NT2/D1 (cell line): ENCODE measurements at regions not wholly inside any gene's neighbourhood (a gene's known extent, or its start where the extent isn't known, plus 50 kb on each side); places are given as distances from the start of the nearest gene placed in this dataset.

Source experiments
- DNase-seq: peaks from one replicate; pipeline ENCODE4 v3.0.0-alpha.2; 2011; ENCODE audit warnings: low read depth, low spot score
- H3K27me3 ChIP-seq: 2 replicates; pipeline ENCODE4 v1.6.0; 2011; ENCODE audit warnings: mild to moderate bottlenecking; ENCODE audit not compliant: insufficient read length, insufficient read depth
- H3K36me3 ChIP-seq: 2 replicates; pipeline ENCODE4 v1.6.1; 2011; ENCODE audit warnings: mild to moderate bottlenecking, low read length, mixed read lengths; ENCODE audit not compliant: insufficient read depth, insufficient read length
- H3K4me1 ChIP-seq: 2 replicates; pipeline ENCODE4 v1.5.1; 2011; ENCODE audit not compliant: insufficient read depth, insufficient read length
- H3K4me3 ChIP-seq: 2 replicates; pipeline ENCODE4 v1.5.1; 2011; ENCODE audit warnings: low read depth; ENCODE audit not compliant: insufficient read length
- H3K9ac ChIP-seq: 2 replicates; pipeline ENCODE4 v1.6.0; 2011; ENCODE audit warnings: low read depth; ENCODE audit not compliant: insufficient read length
- H3K9me3 ChIP-seq: 2 replicates; pipeline ENCODE4 v1.5.1; 2011; ENCODE audit warnings: mild to moderate bottlenecking, low read length; ENCODE audit not compliant: insufficient read depth
- SUZ12 ChIP-seq: IDR thresholded peaks from 2 replicates; pipeline ENCODE4 v1.6.1; 2011; ENCODE audit not compliant: insufficient read length, insufficient read depth; ENCODE audit errors: extremely low read depth
- YY1 ChIP-seq: IDR thresholded peaks from 2 replicates; pipeline ENCODE4 v1.6.1; 2011; ENCODE audit not compliant: insufficient read length, insufficient read depth
- ZNF274 ChIP-seq: IDR thresholded peaks from 2 replicates; pipeline ENCODE4 v1.6.1; 2011; ENCODE audit warnings: mild to moderate bottlenecking, low read depth, low read length

DNA sequence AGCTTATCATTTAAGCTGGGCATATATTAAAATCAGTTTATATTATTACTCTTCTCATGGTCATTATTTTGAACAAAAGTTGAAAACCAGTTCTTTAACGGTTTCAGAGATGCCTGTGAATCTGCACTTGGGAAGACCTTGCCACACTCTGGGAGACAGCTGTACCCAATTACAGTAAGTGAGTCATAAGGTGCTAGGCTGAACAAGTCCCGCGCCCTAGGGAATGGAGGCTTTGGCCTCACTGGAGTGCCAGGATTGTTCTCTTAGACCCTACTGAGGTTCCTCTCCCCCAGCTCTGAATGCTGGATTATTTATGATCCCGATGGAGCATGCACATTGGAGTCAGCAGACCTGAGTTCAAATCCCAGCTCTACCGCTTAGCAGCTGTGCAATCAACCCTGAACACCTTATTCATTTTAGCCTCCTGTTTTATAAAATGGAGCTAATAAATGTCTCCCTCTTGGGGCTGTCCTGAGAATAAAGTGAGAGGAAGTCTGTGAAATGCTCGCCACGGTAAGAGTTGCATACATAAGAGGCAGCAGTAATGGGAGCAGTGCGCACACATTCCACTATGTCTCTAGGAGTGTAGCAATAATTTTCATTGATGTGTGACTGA, 266.2 kb downstream of the FOXD2 start:
- H3K4me1 ChIP-seq, result peaks cover 8% of the 10 kb centered on the region
- no peaks in the 10 kb centered on the region for H3K9me3 ChIP-seq
- no peak overlapping the region for H3K4me3 ChIP-seq
- H3K9ac ChIP-seq, result no peak overlapping the region
- no peaks in the 10 kb centered on the region for H3K36me3 ChIP-seq
- no peak for DNase-seq
- TF ChIP-seq YY1 (no peak), SUZ12 (no peak), ZNF274 (no peak)
- H3K27me3 ChIP-seq, result peaks cover 26% of the 10 kb centered on the region

DNA sequence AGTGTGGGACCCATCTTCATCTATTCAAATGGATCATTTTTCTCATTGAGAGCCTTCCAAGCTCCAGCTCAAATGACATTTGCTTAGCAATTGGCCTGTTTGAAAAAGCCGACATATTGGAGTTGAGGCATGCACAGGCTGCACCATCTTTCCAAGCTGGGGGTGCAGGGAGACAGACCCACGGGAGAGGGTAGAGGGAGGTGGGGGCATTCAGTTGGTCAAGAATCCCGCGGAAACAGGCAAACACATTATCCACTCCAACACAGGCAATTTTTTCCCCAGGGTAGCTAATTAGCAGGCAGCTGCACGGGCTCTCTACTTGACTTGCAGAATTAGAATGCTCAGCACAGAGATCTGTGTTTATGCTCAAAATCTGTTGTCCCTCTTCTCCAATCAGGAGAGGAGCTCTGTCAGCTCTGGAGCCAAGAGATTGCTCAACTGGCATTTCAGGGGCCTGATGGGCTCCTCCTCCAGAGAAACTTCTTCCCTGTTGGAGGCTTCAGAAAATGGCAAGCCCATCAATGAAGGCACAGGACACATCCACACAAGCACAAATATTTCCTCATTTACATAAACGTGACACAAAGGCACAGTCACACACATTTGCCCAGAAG, 267.8 kb downstream of the FOXD2 start:
- DNase-seq, result no peak
- H3K4me1 ChIP-seq, result peaks cover 8% of the 10 kb centered on the region
- H3K4me3 ChIP-seq, result no peak overlapping the region
- H3K9me3 ChIP-seq, result no peaks in the 10 kb centered on the region
- TF ChIP-seq ZNF274, result no peak
- TF ChIP-seq YY1, result no peak
- no peak for TF ChIP-seq SUZ12
- H3K27me3 ChIP-seq, result peaks cover 36% of the 10 kb centered on the region
- no peaks in the 10 kb centered on the region for H3K36me3 ChIP-seq
- H3K9ac ChIP-seq, result no peak overlapping the region

DNA sequence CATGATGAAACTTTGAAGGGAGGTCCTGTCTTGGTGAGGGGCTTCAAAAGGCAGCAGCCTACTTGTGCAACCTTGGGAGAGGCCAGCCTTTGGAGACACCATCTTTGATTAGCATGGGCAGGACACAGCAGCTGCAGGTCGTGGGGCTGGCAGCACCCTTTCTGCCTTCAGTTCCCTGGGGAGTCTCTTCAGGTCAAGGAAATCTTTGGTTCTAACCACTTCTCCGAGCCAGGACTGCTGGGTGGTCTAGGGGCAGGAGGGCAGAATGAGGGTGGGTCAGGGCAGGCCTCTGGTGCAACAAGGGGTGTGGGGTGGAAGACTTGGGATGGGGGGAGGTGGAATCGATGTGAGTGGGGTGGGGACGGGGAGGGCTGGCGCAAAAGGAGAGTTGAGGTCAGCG, 269.7 kb downstream of the FOXD2 start:
- H3K27me3 ChIP-seq, result peaks cover 55% of the 10 kb centered on the region
- TF ChIP-seq ZNF274 (no peak), YY1 (no peak), SUZ12 (no peak)
- H3K9ac ChIP-seq, result no peak overlapping the region
- peaks cover 14% of the 10 kb centered on the region for H3K4me1 ChIP-seq
- no peaks in the 10 kb centered on the region for H3K9me3 ChIP-seq
- no peak for DNase-seq
- no peak overlapping the region for H3K4me3 ChIP-seq
- no peaks in the 10 kb centered on the region for H3K36me3 ChIP-seq

GRCh38 chr1:47708019-47708535, 270.2 kb downstream of the FOXD2 start:
- Histone ChIP-seq H3K4me1 (peaks cover 19% of the 10 kb centered on the region), H3K27me3 (peaks cover 61% of the 10 kb centered on the region), H3K4me3 (peak overlapping the region; percentile 31), H3K9ac (peak overlapping the region; percentile 53), H3K9me3 (no peaks in the 10 kb centered on the region), H3K36me3 (no peaks in the 10 kb centered on the region)
- DNase-seq, result no peak
- no peak for TF ChIP-seq ZNF274
- peak; percentile 68 for TF ChIP-seq SUZ12

DNA sequence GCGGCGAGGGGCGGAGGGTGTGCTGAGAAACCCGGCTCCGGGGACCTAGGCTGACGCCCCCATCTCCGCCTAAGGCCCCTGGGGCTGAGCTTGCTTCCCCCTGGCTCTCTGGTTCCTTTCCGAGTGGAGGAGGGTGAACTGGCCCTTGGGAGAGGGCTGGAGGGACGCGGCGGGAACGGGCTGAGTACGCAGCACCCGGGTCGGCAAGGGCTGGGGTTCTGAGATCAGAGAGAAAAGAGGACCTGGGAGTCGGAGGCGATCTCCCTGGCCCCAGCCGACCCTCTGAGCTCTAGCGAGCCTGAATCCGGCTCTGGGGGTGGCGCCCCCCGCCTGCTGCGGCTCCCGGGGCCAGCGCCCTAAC, 270.8 kb downstream of the FOXD2 start:
- Histone ChIP-seq H3K9ac (peak overlapping the region; percentile 74), H3K4me3 (peak overlapping the region; percentile 54), H3K9me3 (no peaks in the 10 kb centered on the region), H3K36me3 (no peaks in the 10 kb centered on the region), H3K27me3 (peaks cover 66% of the 10 kb centered on the region), H3K4me1 (peaks cover 19% of the 10 kb centered on the region)
- TF ChIP-seq SUZ12 (peak; percentile 71), ZNF274 (no peak), YY1 (no peak)
- no peak for DNase-seq

DNA sequence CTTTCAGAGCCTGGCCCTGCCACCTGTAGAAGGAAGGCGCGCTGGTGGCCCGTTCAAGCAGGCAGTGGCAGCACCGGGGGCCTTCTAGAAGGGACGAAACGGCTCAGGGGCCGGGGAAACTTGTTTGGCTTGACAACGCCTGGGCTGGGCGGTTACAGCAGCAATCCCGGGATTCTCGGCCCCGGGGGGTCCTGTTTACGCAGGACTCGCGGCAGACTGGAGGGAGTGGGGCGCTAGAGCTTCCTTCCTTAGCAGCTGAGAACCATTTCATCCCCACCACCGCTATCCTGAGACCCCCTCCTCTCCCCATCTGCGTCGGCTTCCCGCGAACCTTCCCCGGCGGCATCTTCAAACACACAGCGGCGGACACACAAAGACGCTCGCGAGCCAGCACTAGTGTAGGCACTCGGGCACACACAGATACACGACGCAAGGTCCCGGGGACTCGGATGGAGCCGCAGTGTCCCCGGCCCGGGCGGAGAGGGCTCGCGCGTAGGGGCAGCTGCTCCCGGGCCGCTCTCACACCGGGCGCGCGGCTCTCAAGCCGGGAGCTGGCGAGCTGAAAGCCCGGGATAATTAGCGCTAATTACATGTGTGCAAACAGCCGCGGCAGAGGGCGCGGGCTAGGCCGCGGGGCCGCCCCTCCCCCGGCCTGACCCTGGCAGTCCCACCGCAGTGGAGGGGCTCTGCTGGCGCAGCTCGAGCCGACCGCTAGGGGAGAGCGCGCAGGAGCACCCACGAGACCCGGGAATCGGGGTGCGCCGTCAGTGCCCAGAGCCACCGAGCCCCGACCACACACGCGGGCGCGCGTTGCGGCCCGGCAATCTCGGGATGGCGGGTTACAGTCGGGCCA, 271.4 kb downstream of the FOXD2 start:
- Histone ChIP-seq H3K9me3 (no peaks in the 10 kb centered on the region), H3K27me3 (peaks cover 72% of the 10 kb centered on the region), H3K9ac (peak overlapping the region; percentile 74), H3K36me3 (no peaks in the 10 kb centered on the region), H3K4me1 (peaks cover 19% of the 10 kb centered on the region), H3K4me3 (peak overlapping the region; percentile 54)
- no peak for TF ChIP-seq YY1
- no peak for TF ChIP-seq ZNF274
- no peak for TF ChIP-seq SUZ12
- no peak for DNase-seq

DNA sequence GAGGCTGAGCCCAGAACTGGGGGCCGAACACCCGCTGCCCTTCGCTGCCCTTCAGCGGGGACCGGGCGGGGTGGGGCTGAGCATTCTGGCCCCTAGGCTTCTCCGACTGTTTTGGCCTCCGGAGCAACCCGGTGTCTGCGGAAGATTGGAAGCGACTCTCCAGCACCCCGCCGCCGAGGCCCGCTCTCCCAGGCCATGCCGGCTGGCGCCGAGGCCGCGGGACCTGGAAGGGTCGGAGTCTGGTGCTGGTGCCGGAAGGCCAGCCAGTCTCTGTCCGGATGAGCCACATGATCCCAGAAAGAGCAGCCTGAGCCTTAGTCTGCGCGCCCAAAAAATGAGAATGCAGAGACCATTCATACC, 272.0 kb downstream of the FOXD2 start:
- no peak for DNase-seq
- peaks cover 19% of the 10 kb centered on the region for H3K4me1 ChIP-seq
- TF ChIP-seq YY1 (no peak), SUZ12 (no peak), ZNF274 (no peak)
- H3K9me3 ChIP-seq, result no peaks in the 10 kb centered on the region
- peak overlapping the region; percentile 54 for H3K4me3 ChIP-seq
- H3K9ac ChIP-seq, result peak overlapping the region; percentile 74
- H3K27me3 ChIP-seq, result peaks cover 78% of the 10 kb centered on the region
- H3K36me3 ChIP-seq, result no peaks in the 10 kb centered on the region
